ENCODE measurements at regions not wholly inside any gene's neighbourhood (a gene's known extent, or its start where the extent isn't known, plus 50 kb on each side); places are given as distances from the start of the nearest gene placed in this dataset.

DNA sequence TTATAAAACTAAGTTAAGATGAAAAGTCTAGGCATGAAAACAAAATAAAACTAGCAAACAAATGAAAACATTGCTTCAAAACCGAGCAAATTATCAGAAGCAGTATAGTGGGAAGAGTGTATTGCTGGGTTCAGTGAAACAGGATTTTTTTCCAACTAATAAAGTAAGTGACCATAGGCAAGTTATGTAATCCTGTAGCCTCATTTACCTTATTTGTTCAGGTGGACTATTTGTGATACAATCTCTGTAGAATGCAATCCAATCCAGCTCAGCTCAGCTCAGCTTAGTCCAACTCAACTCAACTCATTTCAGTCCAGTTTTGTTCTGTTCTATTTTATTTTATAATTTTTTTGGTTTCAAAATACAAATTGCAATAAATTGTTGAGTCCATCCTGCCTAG, 276.7 kb upstream of the LRIG3 start:
- no peak for DNase-seq

DNA sequence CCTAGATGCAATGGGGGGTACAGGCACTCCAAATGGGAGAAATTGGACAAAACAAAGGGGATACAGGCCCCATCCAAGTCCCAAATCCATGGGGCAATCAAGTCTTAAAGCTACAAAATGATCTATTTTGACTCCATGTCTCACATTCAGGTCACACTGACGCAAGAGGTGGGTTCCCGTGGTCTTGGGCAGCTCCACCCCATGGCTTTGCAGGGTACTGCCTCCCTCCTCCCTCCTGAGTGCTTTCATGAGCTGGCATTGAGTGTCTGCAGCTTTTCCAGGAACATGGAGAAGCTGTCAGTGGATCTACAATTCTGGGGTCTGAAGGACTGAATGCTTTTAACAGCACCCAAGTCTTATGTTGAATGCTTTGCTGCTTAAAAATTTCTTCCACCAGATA, 274.5 kb upstream of the LRIG3 start:
- DNase-seq = no peak

DNA sequence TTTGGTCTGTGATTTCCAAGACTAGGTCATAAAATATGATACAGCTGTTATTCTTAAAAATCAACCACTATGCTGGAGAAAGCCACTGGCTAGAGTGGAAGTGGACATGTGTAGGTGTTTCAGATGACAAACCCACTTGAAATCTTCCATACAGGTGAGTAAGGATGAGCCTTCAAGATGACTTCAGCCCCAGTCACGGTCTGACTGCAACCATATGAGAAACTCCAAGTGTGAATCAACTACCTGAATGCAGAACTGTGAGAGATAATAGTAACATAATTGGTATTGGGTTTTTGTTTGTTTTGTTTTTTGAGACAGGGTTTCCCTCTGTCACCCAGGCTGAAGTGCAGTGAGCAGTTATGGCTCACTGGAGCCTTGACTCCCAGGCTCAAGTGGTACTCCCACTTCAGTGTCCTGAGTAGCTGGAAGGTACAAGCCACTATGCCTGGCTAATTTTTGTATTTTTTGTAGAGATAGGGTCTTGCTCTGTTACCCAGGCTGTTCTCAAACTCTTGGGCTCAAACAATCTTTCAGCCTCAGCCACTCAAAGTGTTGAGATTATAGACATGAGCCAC, 273.3 kb upstream of the LRIG3 start:
- no peak for DNase-seq

DNA sequence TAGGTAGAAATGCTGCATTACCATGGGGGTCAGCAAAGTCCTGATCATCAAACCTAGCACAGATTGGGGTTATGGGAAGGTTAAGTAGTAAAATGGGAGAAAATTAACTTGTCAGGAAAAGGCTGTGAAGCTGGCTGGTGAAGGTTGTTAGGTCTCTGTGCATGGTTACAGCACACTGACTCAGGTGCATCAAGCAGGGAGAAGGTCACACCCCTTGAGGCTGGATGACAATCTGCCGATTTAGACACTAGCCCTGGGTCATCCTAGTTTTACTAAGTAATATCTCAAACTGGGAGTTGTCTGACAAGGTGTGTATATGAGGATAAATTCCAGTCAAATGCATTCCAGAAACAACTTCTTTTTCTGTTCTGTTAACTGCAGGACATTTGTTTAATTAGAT, 271.1 kb upstream of the LRIG3 start:
- DNase-seq = no peak

DNA sequence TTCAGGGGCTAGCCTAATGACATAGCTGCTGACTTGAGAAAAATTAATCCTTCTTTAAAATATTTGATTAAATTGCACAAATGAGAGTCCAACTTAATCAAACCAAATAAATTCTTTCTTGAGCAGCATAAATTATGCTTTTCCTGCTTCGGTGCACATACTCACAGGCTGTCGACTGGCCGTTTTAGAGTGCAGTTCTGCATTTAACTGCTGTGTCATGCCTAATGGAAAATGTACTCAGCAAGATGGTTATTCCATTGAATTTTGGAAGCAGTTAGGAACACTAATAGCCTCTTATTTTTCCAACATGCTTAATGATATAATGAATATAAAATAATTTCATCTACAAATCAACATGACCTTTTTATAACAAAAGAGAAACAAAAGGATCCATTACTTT, 266.1 kb upstream of the LRIG3 start:
- DNase-seq = no peak

DNA sequence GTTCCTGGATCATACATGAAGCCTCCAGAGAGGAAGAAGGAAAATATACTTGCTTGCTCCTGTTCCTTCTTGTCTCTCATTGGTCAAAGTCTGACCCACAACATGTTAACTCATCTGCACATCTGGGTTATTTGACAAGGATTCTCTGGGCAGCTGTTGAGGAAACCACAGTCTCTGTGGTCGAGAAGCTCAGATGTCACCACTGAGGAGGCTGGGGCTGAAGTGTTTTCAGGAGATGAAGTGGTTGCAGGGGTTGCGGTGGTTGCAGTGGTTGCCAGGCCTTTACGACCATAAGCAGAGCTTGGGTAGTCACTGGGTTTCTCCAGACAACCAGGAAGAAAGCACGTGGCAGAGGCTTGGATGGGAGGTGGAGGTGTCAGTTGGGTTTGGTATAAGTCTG, 265.0 kb upstream of the LRIG3 start:
- DNase-seq = no peak

DNA sequence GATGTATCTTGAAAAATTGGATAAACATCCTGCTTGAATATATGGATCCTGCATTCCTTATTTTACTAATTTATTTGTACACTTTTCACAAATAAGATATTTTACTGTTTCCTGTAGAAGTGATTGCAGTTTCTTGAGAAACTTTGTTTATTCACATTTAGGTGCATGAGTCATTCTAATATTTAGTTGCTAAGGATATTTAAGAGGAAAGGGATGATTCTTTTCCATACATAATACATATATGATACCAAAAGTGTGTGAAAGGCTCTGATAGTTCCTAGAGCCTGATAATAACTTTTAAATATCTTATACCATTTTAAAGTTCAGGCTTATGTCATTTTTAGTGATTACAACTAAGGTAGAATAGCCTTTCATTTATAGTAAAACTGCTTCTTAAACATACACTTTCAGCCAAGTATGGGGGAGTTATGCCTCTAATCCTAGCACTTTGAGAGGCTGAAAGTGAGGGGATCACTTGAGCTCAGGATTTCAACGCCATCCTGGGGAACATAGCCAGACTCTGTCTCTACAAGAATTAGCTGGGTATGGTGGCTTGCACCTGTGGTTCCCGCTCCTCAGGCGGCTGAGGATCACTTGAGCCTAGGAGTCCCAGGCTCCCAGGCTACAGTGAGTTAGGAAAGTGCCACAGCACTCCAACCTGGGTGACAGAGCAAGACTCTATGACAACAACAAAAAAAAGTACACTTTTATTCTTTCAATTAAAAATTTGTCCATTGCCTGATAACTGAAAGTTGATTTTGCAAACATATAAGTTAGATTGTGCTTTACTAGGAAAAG, 262.6 kb upstream of the LRIG3 start:
- DNase-seq = no peak

DNA sequence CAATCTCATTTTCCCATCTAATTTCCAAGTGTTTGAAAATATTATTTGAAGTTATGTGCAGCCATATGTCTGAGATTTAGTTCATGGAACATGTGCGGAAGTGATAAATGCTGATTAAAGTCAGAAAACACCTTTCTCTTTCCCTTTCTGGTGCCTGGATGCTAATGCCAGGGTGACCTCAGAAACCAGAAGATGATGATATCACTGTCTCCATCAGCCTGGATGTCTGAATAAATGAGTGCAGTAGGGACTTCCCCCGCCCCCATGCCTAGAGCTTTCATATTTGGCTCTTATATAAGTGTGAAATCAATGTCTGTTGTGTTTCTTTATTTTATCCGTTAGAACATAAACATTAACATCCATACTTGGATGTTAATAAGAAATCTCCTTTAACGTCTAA, 261.9 kb upstream of the LRIG3 start:
- no peak for DNase-seq

DNA sequence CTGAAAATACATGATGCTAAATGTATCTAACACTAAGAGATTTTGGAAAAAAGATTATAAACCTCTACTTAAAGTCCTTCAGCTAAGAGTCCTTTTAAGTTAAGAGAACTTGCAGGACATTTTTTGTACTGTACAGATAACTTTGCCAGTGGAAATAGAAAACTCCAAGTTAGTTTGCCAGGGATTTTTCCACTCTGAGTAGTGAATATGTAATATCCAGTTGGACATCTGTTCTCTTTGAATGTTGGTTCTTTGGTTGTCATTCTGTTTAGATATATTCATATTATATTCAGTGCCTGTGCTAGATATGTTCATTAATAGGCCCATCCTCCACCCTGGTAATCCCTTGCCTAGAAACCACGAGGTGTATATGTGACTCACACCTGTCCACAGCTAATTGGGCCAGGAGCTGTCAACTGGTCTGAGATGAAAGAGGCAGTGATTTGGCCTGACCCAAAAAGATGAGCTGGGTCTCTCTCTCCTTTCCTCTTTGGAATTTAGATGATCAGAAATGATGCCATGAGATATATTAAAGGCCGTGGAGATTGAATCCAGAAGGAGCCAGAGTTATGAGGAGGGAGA, 261.0 kb upstream of the LRIG3 start:
- no peak for DNase-seq

DNA sequence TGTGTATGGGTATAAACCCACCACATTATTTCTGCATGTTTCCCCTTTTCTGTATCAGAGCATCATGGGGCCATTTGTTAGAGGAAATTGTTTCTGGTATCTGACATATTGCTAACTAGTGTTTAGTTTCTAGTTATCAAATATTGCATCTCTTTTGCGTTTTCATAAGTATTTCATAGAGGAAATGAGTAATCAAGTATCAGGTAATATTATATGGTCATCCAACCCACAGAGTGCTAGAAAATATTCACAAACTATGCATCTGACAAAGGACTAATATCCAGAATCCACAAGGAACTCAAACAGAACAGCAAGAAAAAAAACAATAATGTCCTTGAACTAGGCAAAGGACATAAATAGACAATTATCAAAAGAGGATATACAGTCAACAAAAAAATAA, 258.9 kb upstream of the LRIG3 start:
- DNase-seq = no peak

DNA sequence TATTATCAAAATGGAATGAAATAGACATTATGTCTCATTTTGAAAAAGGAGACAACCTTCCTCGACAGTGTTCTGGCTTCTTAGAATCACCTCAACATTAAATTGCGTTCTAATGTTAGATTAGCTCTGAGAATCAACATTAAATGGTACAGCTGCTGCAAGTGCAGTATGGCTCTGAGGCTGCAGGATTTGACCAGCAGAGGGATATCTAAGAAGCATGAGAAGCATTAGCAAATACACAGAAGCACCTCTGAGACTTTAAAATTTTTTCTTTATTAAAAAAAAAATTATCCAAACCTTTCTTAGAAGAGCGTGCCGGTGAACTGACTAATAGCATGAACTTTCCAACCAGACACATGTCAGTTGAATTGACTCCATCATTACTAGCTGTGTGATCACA, 253.4 kb upstream of the LRIG3 start:
- DNase-seq = no peak

DNA sequence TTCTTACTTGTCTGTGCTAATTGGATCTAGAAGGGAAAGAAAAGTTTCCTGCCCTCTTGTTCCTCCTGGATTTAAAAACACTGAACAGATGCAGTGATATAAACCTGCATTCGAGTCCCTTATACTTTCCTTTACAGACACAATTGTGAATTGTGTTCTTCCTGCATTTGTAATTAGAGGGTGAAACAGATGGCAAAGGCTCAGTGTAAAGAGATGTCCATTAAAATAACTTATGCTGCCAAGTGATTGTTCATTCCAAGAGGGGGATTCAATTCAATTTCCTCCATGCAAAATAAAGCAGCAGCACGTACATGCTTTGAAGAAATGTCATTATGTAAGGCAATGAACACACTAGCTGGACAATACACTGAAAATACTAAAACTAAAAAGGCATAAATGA, 248.3 kb upstream of the LRIG3 start:
- DNase-seq = no peak

DNA sequence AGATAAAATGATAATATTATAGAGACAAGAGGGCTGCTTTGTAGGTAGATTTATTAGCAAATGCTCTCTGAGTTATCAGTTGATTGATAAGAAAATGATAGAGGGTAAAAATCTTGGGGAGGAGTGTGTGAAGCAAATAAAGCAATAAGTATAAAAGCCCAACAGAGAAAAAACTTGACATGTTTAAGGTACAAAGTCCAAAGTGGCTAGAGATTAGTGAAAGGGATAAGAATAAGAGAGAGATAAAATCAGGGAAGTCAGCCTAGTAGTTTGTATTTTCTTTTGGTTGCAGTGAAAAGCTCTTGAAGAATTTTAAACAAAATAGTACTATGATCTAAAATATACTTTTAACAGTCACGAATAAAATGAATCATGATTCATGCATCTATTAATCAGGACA, 246.2 kb upstream of the LRIG3 start:
- DNase-seq = no peak

DNA sequence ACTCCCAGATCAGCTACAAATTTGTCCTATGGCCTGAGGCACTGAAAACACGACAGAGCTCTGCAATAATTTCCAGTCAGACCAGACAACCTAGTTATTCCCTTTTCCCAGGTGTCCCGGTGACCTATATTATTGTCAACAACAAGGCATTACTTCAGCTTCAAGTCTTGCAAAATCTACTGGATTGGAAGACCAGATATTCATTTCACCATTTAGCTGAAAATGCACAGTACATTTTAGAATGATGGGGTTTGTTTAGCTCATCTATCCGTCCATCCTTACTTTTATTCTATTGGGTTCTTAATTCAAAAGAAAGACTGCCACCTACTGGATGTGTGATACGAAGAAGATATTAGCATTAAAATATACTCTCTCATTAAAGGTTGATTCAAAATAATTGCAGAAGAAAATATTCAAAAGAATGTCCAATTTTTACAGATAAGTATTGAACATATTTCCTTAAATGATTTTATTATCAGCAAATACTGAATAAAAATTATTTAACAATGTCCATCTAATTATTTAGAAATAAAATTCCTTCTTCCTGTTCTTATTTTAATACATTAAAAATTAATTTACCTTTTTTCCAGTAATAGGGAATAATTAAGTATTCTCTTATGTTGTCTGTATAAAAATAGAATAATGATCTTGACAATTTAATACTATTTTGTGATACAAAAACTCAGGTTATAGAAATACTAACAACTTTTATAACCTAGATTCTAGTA, 244.9 kb upstream of the LRIG3 start:
- peak; percentile 15 for DNase-seq

DNA sequence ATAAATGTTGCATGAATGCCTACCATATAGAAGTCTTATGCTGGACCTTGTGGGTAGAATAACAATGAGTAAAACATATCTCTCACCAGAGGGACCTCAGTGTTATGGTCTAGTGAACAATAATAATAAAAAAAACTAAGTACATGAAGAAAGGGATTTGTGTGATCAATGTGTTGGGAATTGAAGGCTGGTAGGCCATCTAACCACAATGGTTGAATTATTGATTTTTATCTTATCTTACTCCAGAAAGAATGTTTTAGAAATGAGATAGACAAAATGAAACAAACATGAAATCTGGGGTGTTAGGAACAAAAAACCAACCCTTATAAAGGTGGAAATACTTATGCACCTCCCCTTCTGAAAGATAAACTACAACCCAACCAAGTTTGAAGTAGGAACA, 243.9 kb upstream of the LRIG3 start:
- no peak for DNase-seq

DNA sequence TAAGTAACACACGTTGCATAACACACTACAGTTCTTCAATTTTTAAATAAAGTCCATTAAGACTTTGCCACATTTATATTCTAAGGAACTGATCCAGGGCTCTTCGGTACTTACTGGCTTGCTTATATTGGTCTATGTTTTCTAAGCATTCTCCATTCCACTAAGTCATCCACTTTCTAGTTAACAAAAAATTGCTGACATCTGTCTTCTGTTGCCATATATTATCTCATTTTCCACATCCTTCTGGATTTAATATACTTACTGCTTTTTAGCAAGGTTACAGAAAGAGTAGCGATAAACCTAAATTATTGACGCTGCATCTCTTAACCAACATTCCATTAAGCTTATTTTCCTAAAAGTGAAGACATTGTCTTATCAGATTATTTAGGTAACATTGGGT, 238.4 kb upstream of the LRIG3 start:
- no peak for DNase-seq

DNA sequence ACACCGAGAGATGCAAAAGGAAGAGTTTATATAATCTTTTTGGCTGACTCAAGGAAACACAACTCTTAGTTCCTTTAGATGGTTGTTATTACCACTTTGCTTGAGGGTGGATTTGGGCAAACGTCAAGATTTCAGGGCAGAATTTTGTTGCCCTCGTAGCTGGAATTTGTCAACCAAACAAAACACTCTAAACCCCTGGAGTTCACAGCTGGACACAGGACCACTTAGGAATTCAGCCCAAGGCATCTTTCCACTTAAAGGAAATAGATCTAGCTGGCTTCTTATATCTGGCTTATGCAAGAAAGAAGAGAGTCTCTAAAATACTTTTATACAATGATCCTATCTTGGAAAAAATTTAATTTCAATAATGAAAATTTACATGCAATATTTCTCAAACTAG, 237.8 kb upstream of the LRIG3 start:
- no peak for DNase-seq

DNA sequence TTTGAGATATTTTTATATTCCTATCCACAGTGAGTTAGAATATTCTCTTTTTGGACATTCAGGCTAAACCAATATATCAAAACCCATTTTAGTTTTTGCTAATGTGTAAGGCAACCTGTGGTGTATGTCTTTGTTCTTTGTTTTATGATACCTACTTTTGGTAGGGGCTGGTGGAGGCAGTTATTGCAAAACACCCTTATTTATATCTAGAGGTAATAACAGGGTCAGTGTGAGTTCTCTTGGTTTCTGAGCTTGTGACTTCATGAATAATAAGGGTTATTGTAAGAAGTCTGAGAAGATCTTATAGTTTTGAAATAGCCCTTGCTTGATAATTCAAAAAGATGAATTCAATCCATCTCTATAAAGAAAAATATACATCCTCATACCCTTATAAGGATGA, 235.1 kb upstream of the LRIG3 start:
- no peak for DNase-seq

DNA sequence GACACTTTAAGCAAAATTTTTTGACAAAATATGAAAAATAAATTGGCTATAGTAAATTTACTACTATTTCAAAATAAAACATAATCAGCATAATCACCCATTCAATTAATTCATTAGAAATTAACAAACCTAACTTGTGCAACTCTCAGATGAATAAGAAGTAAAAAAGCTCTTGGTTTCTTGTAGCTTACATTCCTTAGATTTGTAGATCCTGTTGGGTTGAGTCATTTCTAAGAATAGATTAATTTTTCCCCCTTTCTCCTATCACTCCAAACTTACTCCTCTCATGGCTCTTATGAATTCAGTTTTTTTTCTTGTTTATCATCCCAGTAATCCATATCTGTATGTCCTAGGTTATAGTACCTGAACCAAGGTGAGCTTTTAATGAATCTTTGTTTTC, 230.9 kb upstream of the LRIG3 start:
- DNase-seq = peak; percentile 20

DNA sequence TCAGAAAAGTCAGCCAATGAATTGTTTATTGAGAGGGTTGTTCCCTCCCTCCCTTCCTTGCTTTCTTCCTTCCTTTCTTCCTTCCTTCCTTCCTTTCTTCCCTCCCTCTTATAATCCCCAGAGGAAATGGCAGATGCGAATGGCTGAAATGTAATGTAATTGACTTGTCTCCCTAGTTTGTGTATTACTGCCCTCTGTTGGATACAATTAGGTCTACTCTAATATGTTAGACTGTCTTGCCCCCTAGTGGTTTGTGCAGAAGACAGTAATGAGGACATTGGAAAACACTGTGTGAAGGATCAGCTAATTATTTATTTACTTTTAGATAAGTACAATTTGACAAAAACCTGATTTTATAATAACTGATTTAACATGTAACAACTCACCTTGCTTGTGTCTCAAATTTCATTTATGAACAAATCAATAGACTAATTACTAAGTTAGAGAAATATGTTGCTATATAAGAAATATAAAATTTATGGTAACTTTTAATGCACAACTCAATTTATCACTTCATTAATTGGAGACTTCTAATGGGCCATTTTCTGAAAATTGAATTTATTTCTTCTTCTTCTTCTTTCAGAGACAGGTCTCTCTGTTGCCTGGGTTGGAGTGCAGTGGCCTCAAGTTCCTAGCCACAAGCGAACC, 229.8 kb upstream of the LRIG3 start:
- DNase-seq = peak; percentile 63

DNA sequence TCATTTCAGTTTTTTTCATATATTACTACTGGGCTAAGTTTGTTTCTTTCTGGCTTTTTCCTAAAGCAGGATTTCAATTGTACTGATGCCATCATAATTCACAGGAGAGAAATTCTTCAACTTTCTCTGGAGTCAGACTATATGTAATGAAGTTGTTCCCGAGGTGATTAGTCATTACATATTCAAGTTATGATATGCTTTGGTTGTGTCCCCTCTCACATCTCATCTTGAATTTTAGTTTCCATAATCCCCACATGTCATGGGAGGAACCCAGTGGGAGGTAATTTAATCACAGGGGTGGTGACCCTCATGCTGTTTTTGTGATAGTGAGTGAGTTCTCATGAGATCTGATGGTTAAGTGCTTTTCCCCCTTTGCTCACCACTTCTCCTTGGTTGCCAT, 227.5 kb upstream of the LRIG3 start:
- no peak for DNase-seq

DNA sequence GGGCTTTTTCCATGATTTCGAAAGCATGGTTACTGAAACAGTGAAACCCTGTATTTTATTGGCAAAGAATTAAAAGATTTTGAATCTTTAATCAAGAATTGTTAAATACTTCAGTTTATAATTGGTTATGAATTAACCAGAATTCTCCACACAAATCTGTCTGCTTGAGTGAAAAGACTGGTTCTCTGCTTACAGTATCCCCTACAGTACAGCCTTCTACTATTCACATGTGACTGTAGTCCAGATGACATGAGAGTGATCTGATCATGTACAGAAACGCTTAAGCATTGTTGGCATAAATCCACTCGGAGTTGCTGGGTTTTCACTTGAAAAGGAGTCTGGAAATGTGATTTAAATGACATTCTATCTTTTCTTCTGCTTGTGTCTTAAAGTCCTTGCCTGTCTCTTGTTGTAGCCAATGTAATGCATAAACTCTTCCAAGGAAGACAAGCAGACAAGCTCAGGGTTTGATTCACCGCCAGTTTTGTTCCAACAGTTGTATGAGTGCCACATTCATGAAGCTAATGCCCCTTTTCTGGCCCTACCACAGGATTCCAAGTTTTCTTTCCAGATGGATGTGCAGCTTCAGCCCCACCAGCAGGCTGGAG, 222.0 kb upstream of the LRIG3 start:
- DNase-seq = no peak

DNA sequence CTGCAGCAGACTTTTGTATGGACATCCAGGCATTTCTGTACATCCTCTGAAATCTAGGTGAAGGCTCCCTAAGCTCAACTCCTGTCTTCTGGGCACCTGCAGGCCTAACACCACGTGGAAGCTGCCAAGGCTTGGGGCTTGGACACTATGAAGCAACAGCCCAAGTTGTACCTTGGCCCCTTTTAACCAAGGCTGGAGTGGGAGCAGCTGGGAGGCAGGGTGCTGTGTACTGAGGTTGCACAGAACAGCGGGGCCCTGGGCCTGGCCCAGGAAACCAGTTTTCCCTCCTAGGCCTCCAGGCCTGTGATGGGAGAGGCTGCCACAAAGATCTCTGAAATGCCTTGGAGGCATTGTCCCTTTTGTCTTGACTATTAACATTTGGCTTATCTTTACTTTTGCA, 214.4 kb upstream of the LRIG3 start:
- DNase-seq = no peak
